Amygdala (tissue), 56 donors: ENCODE measurements at regions not wholly inside any gene's neighbourhood (a gene's known extent, or its start where the extent isn't known, plus 50 kb on each side); places are given as distances from the start of the nearest gene placed in this dataset.

Source experiments
- DNase-seq, 56 donors: peaks; one replicate each; lab custom pipeline; 2025; lab: John Stamatoyannopoulos, UW

DNA sequence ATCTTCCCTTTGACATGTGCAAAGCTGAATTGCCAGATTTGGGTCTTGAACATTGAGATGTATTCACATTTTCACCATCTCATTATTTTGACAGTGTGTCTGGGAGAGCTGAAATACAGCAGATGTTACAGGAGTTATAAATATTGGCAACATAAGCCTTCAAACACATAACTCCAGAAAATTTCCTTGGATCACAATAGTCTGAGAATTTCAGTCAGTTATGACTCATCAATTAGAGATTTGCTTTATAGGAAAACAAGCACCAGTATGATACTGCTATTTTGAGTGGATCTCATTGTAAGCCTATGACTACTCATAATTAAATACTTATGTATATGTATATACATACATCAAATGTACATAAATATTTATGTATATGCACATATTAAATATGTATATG lies 1171.8 kb downstream of the AMY1C start:
- DNase-seq = no peak

DNA sequence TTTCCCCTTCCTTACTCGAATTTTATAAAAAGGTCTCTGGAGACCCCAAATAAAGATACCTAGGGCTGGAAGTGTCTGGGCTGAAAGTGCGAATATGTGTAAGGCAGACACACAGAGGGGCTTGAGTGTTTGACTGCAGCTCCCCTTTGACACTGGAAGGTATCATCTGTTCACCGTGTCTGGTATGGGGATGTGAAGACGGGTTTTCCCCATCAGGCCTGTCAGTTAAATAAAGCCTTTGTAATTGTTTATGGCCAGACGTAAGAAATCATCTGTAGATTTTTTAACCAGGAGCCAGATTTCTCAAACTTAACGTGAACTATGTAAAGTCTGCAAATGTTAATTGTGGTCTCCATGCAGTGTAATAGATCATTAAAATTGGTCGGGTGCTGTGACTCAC lies 1173.4 kb downstream of the AMY1C start:
- no peak for DNase-seq

DNA sequence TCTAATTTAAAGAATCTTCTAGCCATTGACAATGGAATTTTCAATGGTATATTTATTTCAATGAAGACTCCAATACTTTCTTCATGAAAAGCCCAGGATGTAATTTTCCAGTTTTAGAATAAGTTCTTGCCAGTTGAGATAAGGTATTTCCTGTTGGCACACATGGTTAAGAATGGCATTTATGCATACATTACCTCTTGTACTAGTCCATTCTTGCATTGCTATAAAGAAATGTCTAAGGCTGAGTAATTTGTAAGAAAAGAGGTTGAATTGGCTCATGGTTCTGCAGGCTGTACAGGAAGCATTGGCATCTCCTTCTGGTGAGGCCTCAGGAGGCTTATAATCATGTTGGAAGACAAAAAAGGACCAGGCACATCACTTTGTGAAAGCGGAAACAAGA lies 1179.6 kb downstream of the AMY1C start:
- DNase-seq = no peak

DNA sequence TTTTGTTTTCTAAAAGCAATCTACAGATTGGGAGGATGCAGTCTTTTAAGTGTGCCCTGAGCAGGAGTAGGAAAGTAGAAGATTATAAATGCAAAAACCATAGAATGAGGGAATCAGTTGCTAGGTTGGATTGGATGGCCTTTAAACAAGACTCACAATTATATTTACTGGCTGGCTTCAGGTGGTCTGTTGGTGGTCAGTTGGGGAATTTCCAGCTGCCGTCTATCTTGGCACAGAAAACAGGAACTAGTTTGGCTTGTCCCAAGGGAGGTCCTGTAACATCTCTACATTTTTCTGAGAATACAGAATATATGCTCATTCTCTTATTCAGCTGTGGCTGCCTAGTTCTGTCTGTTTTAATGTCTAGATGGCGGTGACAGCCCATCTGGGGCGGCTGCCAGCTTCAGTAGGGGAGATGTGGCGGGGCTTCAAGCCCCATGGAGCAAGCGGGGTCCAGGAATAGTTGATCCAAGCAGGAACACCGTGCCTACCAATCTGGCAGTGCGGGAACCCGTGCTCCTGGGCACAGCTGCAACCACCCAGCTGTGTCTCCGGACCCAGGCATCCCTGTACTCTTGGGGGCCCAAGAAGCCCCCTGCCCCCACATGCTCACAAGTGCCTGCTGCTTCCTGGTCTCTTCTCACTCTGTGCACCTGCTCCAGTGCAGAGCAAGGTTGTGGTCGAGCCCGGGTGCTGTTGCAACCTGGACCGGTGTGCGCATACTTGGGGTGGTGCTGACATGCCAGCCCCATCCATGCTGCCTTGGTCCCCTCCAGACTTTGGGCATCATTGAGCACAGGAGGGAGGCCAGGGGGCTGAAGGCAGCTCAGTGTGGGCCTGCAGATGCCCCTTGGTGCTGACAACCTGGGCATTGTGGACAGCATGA lies 1182.6 kb downstream of the AMY1C start:
- no peak for DNase-seq

DNA sequence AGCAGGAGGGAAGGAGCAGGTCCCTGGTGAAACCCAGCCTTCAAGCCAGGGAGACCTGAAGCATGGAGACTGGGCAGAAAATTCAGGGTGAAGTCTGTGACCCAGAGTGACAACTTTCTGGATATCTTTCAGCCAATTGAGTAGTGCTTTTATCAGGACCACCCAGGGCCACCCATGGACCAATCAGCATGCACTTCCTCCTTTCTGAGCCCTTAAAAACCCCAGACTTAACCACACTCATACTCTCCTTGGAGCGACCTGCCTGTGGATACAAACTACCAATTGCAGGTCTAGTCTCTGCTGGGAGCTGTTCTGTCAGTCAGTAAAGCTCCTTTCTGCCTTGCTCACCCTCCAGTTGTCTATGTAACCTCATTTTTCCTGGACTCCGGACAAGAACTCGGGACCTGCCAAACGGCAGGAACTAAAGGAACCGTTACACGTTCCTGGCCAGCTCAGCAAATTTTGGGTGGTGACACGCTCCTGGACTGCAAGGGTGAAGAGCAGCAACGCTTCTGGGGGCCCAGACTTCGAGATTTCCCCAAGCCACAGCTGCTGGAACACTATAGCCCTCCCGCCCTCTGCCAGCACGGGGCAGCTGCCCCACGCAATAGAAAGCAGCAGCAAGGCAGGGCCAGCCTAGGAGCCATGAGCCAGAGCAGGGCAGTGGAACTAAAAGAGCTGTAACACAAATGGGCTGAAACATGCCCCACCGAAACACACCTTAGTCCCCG lies 1183.4 kb downstream of the AMY1C start:
- DNase-seq = no peak

DNA sequence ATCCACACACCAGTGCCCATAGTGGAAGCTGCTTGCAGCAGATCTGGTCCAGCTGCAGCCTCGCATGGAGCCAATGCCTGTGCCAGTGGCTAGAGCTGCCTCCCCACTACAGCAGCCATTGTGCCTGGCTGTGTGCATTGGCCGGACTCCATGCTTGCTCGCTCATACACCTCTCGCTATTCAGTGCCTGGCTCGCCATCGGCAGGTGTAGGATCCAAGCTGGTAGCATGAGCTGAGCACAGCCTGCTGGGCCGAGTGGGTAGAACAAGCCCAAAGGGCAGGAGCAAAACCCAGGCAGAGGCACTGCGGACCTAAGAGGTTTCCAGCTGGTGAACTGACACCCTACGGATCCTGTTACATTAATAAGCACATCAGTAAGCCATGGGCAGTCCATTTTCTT lies 1184.1 kb downstream of the AMY1C start:
- no peak for DNase-seq

DNA sequence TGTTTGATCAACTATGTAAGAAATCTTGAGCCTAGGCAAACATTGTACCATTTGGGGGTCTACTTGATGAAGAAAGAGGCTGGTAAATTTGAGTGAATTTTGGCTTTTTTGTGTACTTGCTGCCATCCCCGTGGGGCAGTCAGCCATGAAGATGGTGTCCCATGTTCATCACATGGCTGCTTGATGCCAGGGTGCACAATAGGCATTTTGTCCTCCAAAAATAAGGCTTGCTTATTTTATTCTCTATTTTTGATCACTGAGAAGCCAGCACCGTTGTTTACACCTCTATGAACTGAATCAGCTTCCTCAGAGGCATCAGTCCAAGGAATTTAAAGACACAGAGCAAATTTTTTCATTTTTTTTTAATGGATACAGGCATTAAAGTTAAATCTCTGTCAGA lies 1195.7 kb downstream of the AMY1C start:
- no peak for DNase-seq

DNA sequence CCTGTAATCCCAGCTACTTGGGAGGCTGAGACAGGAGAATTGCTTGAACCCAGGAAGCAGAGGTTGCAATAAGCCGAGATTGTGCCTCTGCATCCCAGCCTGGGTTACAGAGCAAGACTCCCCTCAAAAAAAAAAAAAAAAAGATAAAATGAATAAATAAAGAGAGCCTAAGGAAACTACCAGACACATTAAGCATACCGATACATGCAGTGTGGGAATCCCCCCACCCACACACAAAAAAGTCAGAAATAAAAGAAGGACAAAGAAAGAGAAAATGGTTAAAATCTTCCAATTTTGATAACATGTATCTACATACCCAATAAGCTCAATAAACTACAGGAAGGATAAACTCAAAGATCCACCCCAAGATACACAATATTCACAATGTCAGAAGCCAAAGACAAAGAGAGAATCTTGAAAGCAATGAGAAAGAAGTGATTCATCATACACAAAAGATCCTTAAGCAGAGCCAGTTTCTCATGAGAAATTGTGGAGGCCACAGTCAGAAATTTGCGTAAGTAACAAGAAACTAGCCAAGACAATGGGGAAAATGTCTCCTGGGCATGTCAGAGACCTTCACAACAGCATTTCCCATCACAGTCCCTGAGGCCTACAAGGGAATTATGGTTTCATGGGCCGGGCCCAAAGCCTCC lies 1197.0 kb downstream of the AMY1C start:
- no peak for DNase-seq

DNA sequence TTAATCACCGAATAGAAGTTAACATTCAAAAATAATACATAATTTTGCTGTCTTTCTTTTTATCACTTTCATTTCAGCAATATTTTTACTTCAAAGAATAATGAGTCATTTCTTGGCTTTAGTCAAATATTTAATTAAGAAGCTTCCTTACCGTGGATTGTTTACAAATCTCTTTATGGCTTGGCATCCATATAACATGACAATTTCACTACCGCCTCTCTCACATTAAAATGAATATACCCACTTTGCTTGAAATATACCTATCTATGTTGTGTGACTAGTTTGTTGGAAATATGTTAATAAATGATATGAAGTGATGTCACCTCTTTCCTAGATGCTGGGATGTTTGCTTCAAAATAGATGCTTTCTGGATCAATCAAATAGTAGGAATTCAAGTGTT lies 1203.9 kb downstream of the AMY1C start:
- no peak for DNase-seq

DNA sequence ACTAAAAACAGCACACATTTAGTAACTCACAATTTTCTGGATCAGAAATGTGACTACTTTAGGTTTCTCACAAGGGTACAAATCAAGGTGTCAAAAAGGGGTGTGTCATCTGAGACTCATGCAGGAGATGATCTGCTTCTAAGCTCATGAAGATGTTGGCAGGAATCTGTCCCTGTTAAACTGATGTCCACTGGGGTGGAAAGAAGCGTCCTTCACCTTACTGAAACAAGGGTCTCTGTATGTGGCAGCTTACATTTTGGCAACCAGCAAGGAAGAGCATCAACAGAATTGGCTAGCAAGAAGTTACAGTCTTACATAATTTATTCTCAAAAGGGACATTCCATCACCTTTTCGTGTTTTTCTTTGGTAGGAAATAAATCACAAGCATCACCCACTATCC lies 1223.8 kb downstream of the AMY1C start:
- DNase-seq = no peak

DNA sequence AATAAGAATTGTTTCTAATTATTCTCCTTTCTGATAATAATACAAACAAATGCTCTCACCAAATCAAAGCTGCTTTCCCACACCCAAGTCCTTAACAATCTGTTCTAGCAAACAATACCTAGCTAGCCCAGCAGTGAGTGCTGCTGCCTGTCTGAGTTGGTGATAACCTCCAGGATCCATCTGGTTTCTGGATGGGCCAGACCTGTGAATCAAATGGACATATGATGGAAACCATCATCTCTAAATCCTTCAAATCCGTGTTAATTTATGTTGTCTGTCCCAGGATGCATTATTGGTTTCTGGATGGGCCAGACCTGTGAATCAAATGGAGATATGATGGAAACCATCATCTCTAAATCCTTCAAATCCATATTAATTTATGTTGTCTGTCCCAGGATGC lies 1230.0 kb downstream of the AMY1C start:
- DNase-seq = no peak

DNA sequence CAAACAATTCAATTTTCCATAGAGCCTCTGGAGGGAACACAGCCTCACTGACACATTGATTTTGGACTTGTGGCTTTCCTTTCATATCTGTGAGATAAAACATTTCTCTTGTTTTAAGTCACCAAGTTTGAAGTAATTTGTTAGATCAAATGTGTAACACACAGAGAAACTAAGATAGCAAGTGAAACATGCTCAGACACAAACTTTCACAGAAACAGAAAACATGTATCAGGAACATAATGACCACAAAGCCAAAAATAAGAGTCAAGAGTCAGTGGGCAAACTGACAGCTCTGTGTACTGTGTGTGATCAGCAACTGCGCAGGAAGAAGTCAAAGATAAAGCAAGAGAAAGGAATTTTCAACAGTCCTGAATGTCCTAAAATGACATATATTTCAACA lies 1237.5 kb downstream of the AMY1C start:
- no peak for DNase-seq

DNA sequence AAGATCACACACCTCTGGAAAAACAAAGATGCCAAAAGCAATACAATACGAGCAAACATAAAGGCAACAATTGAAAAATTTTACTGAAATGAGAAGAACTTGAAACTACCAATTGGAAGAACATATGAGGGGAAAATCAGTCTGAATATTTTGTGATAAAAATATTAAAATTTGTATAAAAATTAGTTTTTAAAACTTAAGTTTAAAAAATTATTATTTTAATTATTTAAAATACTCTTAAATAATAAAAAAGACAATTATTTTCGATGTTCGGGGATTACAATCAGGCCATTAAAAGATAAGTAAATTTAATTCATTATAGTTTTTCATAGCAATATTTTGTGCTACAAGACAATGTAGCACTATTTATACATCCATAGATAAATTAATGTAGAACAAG lies 1239.3 kb downstream of the AMY1C start:
- no peak for DNase-seq

DNA sequence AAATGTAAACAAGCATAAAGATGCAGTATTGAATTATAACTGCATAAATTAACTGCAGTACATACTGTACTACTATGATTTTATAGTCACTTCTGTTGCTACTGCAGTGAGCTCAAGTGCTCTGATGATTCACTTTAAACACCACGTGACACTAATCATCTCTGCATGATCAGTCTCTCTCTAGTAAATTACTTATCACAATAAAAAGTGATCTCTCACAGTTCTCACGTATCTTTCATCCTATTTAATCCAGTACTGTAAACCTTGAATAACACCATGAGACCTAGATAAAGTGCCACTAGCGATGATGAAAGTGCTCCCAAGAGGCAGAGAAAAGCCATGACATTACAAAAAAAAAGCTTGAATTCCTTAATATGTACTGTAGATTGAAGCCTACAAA lies 1242.0 kb downstream of the AMY1C start:
- no peak for DNase-seq

DNA sequence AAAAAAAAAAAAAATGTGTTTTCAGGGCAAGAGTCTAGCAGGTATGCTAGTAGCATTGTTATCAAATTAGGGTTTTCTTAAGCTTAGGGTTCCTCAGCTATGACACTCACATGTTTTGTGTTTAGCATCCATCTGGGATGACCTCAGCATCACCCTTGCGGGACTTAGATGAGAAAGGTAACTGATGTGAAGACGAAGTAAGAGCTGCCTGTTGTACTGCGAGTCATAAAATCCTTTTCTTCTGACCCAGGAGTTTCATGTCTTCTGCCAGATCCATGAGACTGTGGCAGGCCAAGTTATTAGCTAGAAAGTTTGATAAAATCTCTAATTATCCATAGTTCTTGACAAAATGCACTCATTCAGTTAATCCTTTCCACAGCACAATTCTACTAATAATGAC lies 1251.1 kb downstream of the AMY1C start:
- no peak for DNase-seq

DNA sequence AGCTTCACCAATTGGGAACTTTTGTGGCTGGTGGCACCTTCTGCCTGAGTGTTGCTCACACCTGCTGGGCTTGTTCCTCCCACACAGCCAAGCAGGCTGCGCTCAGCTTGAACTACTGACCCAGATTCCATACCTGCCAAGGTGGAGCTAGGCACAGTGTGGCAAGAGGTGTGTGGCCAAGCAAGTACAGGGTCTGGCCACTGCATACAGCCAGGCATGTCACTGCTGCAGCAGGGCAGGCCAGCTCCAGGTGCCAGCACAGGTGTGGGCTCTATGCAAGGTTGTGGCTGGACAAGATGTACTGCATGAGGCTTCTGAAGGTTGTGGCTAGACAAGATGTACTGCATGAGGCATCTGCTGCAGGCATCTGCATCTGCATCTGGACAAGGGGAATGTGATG lies 1254.8 kb downstream of the AMY1C start:
- DNase-seq = no peak

DNA sequence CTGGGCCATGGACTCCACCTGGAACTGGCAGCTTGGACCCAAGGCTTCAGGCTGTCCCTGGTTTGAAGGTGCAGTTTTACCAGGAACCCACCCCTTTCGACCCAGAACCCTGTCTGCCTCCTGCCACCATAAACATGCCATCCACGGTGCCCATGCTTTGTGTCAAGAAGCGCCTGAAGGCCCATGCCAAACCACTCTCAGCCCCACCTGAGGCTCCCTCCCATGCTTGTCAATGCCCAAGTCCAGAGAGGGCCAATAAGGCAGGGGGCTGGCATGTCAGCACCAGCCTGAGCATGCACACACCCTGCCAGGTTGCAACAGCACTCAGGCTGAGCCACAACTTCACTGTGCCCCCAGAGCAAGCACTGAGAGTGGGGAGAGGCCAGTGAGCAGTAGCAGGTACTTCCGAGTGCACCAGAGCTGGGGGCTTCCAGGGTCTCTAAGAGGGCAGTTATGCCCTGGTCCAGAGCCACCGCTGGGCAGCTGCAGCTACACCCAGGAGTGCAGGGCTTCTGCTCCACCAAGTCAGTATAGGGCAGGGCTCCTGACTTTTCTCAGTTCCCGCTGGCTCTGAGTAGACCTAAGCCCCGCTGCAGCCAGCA lies 1256.0 kb downstream of the AMY1C start:
- no peak for DNase-seq

DNA sequence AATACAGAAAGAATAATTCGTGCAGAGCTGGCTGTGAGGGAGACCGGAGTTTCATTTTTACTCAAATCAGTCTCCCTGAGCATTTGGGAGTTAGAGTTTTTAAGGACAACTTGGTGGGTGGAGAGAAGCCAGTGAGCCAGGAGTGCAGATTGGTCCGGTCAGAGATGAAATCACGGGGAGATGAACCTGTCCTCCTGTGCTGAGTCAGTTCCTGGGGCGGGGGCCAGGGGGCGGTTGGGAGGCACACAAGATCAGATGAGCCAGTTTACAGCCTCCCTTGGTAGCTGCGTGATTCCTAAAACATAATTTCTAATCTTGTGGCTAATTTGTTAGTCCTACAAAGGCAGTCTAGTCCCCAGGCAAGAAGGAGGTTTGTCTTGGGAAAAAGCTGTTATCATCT lies 1267.9 kb downstream of the AMY1C start:
- DNase-seq = no peak

DNA sequence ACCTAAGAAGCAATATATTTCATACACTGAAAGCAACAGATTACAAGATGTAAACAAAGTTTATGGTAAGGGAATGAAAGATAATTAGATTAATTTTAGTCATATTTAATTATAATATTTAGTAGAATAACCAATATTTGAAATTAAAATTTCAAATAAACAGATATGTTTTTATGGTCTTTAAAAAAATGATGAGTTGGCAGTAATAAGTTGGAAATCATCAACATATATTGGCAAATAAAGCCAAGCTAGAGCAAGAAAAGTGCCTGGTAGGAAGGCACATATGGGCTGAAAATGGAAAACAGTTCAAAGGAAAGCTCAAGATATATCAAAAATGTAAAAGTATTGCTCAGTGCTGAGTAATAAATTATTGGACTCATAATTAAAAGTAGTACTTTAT lies 1274.0 kb downstream of the AMY1C start:
- DNase-seq = no peak

DNA sequence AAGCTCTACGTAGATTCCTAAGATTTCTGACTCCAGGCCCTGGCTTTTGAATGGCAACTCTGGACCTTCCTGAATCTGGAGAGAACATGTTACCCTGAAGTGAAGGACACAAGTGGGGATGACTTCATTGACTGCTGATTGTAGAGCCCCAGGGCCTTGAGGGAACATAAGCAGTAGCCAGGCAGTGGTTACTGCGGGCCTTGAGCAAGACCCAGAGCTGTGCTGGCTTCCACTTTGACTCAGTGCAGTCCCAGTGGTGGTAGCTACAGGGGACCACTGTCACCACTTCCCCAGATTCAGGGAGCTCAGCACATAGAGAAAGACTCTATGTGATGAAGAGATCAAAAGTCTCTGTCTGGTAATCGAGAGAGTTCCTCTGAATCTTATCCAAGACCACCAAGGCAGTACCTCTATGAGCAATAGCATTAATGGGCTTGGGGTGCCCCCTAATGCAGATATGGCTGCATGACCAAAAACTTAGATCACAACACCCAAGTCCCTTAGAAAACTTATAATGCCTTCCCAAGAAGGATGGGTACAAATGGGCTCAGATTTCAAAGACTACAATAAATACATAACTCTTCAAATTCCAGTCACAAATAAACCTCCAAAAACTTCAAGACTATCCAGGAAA lies 1278.3 kb downstream of the AMY1C start:
- no peak for DNase-seq

DNA sequence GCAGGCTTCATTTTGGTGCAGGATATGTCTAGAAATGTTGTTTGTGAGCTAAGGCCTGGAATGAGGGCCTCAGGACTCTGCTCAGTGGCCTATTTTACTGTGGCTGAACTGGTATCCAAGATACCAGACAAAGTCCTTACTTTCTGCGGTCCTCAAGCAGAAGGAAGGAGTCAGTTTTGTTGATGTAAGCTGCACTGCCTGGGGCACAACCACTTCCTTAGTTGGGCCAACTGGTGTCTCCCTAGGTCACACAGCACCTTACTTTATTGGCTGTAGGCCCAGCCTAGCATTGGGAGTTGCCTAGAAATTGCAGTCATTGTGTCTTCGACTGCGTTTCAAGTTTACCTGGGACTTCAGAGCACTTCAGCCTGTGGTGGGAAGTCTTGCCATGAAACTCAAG lies 1322.7 kb downstream of the AMY1C start:
- no peak for DNase-seq
